ENCODE measurements at regions not wholly inside any gene's neighbourhood (a gene's known extent, or its start where the extent isn't known, plus 50 kb on each side); places are given as distances from the start of the nearest gene placed in this dataset.

DNA sequence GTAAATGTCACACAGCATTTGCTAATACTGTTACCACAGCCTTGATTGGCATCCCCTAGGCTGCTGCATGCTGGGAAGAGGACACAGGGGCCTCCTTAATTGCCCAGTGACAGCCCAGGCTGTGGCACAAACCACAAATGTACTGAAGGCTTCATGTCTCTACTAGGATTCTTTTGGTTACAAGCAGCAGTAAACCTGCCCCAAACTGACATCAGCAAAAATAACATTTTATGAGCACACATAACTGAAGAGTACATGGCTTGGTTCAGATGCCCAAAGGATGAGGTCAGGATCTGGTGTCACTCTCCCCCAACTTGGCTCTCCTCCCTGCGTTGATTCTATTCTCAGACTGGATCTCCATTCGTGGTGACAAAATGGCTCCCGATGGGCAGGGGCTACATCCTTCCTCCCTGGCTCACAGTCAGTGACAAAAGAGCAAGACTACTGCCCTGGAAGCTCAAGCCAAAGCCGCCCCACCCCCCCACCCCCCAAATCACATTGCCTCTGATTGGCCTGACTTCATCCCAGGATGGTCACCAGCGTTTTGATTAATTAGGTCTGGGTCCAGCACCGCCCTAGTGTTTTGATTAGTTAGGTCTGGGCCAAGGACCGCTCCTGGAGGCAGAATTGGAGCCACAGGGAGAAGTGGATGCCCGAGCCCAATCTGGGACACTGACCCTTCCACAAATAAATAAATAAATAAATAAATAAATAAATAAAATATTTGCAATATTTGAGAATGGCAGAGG, 180.5 kb upstream of the RBPJ start:
- DNase-seq = no peak

DNA sequence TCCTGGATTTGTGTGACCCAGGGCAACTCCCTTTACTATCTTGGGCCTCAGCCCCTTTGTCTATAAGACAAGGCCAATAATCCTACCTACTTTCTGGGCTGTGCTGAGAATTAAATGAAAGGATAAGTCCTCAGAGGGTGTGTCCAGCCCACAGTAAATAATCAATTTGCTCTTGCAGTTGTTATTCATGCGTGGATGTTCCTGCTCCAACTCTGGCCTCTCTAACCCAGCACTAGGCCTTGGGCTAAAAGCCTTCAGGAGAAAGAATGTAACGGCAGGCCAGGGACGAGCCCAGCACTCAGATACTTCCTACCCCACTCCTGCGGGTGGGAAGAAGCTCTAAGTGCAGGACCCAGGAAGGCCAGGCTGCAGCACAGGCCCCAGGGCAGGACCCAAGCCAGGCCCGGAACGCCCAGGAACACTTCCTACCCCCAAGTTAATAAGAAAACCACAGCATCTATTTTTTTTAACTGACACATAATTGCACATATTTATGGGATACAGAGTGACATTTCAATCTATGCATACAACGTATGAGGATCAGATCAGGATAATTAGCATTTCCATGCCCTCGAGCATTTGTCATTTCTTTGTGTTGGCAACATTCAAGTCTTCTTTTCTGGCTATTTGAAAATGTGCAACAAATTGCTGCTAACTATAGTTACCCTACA, 179.6 kb upstream of the RBPJ start:
- no peak for DNase-seq

DNA sequence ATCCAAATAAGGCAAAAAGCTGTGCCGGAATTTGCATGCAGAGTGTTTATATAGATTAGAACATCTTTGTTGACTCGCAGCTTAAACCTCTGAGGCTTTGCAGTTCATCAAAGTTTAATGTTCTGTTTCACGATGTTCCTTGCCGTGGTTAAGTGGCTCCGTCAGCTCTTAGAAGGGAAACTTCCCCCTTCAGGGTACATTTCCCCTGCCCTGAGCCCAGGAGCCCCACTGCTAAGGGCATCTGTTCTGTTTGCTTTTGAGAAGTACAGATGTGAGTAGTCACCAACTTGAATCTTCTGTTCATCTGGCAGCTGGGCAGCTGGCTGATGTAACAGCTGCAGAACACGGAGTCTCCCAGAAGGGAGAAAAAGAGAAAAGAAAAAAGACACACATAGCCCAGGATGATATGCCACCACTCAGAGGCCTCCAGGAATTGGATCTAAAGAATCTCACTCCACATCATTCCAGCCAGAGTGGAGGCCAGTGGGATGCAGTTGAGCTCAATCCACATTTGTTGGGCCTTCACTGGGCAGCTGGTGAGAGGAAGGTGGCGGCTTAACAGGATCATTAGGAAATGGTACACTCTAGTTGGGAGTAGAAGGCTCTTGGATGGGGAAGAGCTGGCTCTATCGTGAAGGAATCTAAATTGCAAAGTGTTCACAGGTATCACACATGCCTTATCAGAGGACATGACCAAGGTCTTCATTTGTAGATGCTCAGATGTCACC, 178.7 kb upstream of the RBPJ start:
- peak; percentile 64 for DNase-seq

DNA sequence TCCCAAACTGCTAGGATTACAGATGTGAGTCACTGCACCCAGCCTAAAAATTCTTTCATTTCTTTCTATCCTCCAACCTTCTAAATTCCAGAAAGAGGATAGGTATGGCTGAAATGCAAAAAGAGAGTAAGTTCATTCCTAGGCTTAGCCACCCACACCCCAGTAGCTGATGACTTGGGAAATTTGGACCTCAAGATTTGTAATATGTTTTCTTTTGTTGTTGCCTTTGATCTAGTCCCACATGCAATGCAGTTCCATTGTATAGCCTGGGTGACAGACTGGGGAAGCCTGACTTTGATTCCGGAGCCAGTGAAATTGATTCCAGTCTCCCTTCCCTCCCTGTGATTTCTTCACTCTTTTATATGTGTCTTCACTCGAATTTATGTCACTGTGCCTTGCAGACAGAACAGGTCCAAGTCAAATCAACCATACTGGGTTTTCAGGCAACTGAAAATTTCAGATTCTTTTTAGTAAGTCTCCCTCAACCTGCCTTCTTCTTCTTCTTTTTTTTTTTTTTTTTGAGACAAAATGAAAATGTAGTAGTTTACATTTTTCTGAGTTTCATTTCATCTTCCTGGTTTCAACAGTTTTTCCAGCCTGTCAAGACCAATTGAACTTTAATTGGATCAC, 176.2 kb upstream of the RBPJ start:
- no peak for DNase-seq

DNA sequence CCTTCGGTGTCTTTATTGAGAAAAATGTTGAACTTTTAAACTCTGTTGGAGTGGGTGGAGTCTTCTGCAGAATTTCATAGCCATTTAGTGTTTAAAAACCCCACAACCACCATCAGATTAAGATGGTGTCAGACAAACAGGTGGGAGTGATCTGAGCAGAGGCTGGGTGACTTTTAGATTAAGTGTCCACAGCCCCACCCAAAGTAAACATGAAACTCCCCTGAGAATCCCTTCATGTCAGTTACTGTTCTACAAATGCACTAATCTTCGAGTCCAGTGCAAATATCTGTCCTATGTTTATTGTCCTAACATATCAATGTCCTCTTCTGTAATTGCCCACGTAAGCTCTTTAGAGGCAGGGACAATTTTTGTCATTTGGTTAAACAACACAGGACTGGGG, 175.6 kb upstream of the RBPJ start:
- no peak for DNase-seq

DNA sequence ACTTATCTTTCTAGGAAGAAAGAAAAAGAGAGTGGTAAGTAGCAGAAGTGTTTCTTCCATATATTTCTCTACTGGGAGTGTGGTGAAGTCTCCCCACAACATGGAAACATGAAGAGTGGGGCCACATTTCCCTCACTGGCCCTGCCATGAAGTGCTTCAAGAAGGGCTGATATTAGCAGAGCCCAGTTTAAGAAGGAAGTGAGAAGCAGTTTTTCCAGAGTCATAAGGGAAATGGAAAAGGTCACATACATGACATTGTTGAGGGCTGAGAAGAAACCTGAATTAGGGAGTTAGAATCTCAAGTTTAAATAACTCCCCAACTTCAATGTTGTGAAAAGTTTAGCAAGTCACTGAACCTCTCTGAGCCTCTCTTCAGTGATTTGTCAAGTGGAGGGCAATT, 171.9 kb upstream of the RBPJ start:
- no peak for DNase-seq

DNA sequence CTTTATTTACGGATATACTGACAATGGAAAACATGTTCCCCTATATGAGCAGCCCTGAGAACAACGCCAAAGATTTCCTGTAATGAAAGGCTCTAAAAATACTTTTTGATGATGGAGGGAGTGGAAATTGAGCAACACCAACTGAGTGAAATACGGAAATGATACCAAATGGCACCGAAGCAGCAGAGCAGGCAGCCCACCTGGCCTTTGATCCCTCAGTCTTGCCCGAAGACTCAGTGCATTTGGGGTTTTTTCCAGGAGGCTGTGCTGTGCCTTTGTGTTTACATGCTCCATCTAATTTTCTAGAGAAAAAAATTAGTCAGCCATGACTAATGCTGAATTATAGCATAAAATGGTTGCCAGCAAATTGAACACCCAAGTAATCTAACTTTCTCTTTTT, 169.9 kb upstream of the RBPJ start:
- DNase-seq = no peak

DNA sequence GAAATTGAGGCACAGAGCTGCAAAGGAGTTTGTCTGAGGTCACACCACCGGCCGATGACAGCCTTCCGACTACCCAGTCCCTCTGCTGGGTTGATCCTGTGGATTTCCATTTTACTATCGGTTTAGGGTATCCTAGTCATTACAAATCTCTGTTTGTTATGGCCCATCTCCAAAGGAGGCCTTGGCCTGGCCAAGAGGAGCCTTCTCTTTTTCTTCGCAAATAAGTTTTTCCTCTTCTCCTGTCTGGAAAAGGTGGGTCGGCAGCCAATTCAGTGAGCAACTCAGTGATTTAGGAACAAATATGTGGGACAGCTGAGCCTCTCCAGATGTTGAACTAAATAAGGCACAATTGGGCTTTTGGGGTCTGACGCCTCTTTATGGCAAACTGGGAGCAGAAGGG, 169.2 kb upstream of the RBPJ start:
- DNase-seq = peak; percentile 82

DNA sequence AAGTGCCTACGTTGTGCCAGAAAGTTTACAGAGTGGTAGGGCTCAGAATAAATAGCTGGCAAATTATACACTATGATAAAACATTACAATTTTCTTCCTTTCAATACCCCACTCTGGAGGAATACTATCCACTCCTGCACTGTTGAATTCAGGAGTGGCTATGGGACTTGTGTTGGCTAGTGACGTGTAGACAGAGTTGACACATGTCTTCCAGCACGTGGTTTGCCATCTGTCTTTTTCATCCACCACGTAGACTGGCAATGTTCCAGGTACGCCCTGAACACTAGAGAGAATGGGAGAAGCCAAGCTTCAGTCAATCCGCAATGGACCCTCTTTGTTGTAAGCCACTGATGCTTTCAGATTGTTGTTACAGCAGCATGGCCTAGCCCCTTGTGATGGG, 168.8 kb upstream of the RBPJ start:
- peak; percentile 62 for DNase-seq

DNA sequence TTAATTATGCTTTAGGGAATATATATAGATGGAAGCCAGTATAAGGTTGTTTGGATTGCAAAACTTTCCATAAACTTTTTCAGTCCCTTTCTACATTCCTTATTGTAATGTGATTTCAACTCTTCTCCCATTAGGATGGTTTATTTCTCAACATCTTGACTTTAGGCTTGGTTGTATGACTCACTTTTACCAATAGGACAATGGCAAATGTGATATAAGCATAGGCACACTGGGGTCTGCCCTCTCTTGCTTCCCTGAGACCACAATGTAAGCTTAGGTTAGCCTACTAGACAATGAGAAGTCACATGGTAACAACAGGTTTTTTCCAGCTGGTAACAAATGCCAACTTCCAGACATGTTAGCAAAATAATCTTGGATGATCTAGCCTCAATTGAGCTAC, 163.3 kb upstream of the RBPJ start:
- no peak for DNase-seq

DNA sequence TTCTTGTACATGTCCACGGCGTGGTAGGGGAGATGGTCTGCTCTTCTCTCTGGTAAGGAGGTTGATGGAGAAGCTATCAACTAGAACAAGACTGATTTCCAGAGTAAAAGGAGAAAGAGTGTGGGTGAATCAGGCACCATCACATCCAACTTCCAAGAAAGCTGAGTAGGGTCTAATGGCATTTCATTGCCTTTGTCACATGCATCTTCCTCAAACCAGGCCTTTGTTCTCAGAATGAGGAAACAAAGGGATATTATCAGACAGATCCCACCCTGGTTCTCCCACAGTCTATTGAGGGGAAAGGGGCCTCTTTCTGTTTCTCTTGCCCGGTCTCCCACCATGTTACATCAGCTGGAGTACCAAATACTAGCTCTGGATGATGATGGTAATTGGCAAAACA, 160.2 kb upstream of the RBPJ start:
- DNase-seq = no peak

DNA sequence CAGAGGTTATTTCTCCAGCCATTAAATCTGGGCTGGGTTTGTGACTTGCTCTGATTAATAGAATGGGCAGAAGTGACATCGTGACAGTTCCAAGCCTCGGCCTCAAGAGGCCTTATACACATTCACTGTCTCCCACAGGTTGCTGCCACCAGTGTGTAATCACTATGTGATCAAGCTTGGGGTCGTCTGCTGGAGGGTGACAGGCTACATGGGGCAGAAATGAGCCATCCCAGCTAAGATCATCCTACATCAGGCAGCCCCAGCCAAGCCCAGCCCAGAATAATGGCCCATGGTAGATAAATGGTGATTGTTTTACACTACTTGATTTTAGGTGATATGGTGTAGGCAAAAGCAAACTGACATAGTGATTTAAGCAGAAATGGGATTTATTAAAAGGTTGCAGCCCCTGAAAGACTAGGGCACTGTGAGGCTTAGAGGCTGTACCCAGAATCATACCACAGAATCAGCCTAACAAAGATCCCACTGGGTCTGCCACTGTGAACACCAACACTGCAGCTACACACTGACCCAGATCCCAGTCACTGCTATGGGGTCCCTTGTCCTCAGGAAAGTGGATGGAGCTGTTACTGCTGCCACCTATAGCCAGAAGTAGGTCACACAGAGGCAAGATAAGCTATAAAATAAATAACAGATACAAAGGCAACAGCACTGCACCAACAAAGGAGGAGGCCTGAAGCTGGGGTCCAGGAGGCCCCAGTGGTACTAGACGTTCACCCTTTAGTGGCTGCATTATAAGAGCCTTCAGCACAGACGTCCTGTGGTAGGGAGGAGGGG, 159.6 kb upstream of the RBPJ start:
- DNase-seq = peak; percentile 39

DNA sequence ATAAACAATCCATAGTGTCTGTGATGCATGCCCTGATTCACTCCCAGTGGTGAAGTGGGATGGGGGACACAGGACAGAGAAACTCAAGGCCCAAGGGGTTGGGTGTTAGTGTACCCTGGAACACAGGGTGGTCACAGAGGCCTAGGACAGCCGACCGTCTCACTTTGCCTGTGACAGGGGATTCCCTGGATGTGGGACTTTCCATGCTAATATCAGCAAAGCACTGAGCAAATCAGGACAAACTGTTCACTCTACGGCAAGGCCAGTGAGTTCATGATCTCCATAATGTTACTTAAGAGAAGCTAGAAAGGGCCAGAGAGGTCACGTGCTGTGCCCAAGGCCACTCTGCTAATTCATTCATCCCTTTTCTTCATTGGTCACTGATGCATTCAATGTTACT, 158.7 kb upstream of the RBPJ start:
- DNase-seq = no peak

DNA sequence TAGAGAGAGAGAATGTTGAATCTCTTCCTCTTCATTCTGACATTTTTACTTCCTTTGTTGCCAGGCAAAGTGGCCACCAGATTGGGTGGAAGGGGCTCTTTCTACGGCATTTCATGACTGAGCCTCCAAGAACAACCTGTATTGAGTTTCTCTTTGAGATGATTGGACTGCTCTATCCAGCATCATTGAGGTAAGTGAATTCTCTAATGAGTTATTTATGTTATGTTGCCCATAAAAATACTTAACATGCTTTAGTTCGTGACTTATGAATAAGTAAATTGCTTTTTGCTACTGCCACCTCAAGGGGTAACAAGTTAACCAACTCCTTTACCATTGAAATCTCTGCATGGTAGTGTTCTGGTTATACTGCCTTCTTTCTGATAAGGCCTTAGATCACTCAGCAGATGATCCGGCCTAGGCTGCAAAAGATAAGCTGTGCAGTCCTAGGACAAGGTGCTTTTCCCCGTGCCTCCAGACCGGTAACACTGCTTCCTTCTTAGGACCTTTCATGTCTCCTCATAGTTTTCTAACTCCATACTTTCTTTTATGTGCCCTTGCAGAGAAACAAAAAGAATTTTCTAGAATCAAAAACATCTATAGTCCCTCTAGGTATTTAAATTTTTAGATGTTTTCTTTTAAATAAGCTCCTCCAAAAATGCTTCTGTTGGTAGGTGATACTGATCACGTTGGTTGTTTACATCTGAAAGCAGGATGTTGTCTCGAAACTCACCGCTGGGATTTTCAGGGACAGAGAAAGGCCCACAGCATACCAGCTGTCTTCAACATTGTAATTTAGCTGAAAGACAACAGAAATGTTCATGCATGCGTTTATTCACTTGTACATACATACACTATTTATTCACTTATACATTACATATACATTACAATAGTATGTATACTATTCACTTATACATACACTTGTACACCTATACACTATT, 157.1 kb upstream of the RBPJ start:
- no peak for DNase-seq

DNA sequence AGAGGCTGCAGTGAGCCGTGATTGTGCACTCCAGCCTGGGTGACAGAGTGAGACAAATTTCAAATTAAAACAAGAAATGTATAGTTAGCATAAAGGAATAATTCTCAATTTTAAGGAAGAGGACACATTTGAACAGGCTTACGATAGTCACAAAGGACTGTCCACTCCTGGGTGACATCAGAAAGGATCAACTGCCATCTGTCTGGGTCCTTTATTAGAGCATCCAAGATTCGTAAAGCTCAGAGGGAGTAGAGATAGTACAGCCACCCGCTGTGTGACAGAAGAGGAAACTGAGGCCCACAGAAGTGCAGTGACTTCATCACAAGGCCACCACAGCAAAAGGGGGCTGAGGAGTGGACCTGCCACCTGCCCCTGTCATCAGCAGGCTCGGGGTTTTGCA, 149.3 kb upstream of the RBPJ start:
- DNase-seq = no peak

DNA sequence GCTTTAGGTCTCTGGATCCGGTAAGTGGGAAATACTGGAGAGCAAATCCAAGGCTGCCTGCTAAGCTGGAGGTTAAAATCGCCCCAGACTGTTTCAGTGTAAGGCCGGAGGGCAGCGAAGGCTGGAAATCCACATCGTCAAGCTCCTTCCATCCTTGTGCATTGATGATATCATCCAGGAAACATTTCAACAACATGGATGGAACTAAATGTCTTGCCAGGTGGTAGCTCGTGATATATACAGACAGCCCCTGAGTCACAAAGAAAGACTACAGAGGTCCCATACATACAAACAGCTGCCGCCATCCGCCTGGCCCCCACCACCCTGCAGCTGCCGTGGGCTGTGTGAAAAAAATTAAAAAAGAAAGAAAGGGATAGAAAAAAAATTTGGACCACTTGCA, 148.9 kb upstream of the RBPJ start:
- peak; percentile 82 for DNase-seq

DNA sequence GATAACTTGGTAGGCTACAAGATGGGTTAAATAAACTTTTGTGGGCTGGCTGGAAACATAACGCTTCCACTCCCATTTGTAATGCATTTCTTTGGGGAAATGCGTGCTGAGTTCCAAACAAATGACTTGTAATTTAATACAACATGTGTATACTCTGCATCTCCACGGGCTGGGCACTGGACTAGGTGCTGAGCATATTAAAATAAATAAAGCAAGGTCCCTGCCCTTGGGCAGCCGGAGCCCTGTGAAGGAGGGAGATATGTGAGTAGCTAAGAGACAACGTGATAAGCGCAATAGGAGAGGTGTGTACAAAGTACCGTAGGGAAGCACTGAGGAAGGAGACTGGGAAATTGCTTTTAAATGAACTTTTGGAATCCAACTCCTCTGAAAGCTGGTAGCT, 147.2 kb upstream of the RBPJ start:
- no peak for DNase-seq

DNA sequence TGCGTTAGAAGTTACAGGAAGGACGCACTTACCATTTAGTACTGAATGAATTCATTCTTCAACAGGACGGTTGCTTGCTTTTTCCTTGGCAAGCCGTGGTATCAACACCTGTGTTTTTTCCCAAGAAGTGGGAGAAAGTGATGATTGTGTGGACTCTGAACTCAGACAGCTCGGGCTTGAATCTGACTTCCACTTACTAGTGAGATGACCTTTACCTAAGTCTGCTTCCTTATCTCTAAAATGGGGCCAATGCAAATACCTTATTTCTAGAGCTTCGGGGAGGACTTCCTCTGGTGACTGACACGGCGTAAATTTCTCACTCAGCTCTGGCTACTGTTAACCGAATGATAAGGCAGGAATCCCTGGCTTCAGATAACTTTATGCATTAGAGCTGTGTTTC, 146.8 kb upstream of the RBPJ start:
- DNase-seq = no peak

DNA sequence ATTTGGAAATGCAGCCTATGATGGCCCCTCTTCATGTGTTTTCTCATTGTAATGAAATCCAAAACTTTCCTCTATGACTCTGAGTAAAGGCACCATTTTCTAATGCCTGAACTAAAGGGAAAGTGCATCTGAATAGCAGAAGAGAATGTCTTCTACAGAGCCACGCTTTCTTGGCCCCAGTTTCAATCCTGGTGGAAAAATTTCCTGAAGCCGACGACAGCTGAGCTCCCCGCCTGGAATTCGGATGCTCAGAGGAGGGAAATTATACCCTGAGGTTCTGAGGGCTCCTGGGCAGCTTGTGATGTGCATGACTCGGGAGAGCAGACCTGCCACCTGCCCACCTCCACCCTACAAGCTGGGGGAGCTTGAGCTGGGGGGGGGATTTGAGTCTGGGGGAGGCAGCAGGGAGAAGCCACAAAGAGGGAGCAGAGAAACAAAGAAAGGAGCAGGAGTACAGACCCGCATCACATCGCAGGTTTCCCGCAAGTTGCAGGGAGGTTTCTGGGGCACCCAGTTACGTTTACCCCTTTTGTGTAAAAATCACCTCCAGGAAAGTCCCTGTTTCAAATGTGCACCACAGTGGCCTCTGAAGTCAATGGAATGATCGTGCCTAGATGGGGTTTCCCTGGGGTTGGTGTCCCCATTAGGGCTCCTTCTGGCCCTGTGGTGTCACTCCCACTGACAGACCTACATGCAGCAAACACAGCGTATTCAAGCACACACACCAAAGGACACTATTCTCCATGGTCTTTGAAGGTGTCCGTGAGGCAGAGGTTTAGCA, 145.6 kb upstream of the RBPJ start:
- peak; percentile 83 for DNase-seq

DNA sequence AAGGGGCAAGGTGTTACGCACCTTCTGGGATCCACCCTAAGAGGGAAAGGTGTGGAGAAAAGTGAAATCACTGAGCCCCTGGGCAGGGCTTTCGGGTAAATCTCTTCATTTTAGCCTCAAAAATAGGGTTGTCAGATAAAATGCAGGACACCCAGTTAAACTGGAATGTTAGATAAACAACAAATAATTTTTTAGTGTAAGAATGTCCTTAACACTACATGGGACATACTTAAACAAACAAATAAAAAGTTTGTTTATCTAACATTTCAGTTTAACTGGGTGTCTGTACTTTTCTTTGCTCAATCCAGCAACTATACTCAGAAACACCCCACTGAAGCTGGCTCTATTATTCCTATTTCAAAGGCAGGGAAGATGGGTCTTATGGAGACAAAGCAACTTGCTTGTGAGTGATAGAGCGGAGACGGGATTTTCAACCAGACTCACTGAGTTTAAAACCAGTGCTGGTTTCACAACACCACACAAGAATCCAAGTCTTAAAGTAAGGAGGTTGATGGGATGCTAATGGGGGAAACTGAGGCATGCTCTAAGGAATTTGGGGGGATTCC, 144.8 kb upstream of the RBPJ start:
- no peak for DNase-seq
